Neural cell (in vitro differentiated cells): ENCODE measurements at regions not wholly inside any gene's neighbourhood (a gene's known extent, or its start where the extent isn't known, plus 50 kb on each side); places are given as distances from the start of the nearest gene placed in this dataset.

Experiments
- H2AFZ ChIP-seq: fragments of 200-600, 300-800 bp; sonication (generic), shearing (Covaris generic); 2 replicates; pipeline ENCODE4 v1.6.0; 2014; ENCODE audit warnings: low read depth, mild to moderate bottlenecking, antibody characterized with exemption, low read length, moderate library complexity
- H3F3A ChIP-seq: fragments of 200-600 bp; shearing (Covaris generic); 2 replicates; pipeline ENCODE4 v1.6.1; 2016; ENCODE audit warnings: mild to moderate bottlenecking, moderate library complexity, mixed read lengths, antibody characterized with exemption, low read length; ENCODE audit not compliant: insufficient read depth, poor library complexity, severe bottlenecking
- H3K27ac ChIP-seq: fragments of 200-600, 300-800 bp; sonication (generic), shearing (Covaris generic); 2 replicates; pipeline ENCODE4 v1.5.1; 2014; ENCODE audit warnings: mild to moderate bottlenecking, low read length, moderate library complexity
- H3K27me3 ChIP-seq: fragments of 300-800, 200-600 bp; sonication (generic), shearing (Covaris generic); 2 replicates; pipeline ENCODE4 v1.6.0; 2014; ENCODE audit warnings: mild to moderate bottlenecking, low read depth, low read length, moderate library complexity; ENCODE audit not compliant: insufficient read depth
- H3K36me3 ChIP-seq: fragments of 300-800, 200-600 bp; sonication (generic), shearing (Covaris generic); 2 replicates; pipeline ENCODE4 v1.5.1; 2014; ENCODE audit warnings: mild to moderate bottlenecking, antibody characterized with exemption, low read length, moderate library complexity; ENCODE audit not compliant: insufficient read depth
- H3K4me2 ChIP-seq: fragments of 300-800, 200-600 bp; sonication (generic), shearing (Covaris generic); 2 replicates; pipeline ENCODE4 v1.6.0; 2014; ENCODE audit warnings: mild to moderate bottlenecking, low read length
- H3K4me3 ChIP-seq: fragments of 300-800, 200-600 bp; sonication (generic), shearing (Covaris generic); 2 replicates; pipeline ENCODE4 v1.5.1; 2014; ENCODE audit warnings: mild to moderate bottlenecking, low read length, moderate library complexity
- H3K79me2 ChIP-seq: fragments of 200-600 bp; shearing (Covaris generic); replicated peaks from 2 replicates; pipeline ENCODE4 v1.6.0; 2014; ENCODE audit warnings: mild to moderate bottlenecking, low read length, moderate library complexity; ENCODE audit not compliant: insufficient read depth
- H3K9ac ChIP-seq: fragments of 300-800, 200-600 bp; sonication (generic), shearing (Covaris generic); 2 replicates; pipeline ENCODE4 v1.6.1; 2016; ENCODE audit warnings: mild to moderate bottlenecking, low read length, mixed read lengths
- H3K9me2 ChIP-seq: fragments of 200-600 bp; shearing (Covaris generic); 2 replicates; pipeline ENCODE4 v1.6.1; 2016; ENCODE audit warnings: mild to moderate bottlenecking, low read length, mixed read lengths; ENCODE audit not compliant: insufficient read depth
- H3K9me3 ChIP-seq: fragments of 200-600, 300-800 bp; sonication (generic), shearing (Covaris generic); 2 replicates; pipeline ENCODE4 v1.6.1; 2016; ENCODE audit warnings: mild to moderate bottlenecking, mixed run types, low read length, moderate library complexity, mixed read lengths
- H4K20me1 ChIP-seq: fragments of 200-600 bp; shearing (Covaris generic); 2 replicates; pipeline ENCODE4 v1.6.1; 2016; ENCODE audit warnings: mild to moderate bottlenecking, mixed run types; ENCODE audit not compliant: insufficient read depth
- EP300 ChIP-seq: fragments of 450-650 bp; conservative IDR thresholded peaks from 2 replicates; pipeline ENCODE4 v1.6.1; 2014; ENCODE audit warnings: antibody characterized with exemption, mild to moderate bottlenecking, moderate library complexity; ENCODE audit not compliant: poor library complexity, severe bottlenecking
- EZH2 ChIP-seq: fragments of 200-600, 300-800 bp; shearing (Covaris generic), sonication (generic); IDR thresholded peaks from 2 replicates; pipeline ENCODE4 v1.6.1; 2014; ENCODE audit warnings: antibody characterized with exemption, low read length, borderline replicate concordance, mild to moderate bottlenecking; ENCODE audit not compliant: insufficient read depth, poor library complexity, severe bottlenecking
- MXI1 ChIP-seq: fragments of 450-650 bp; conservative IDR thresholded peaks from 2 replicates; pipeline ENCODE4 v1.6.1; 2014; ENCODE audit warnings: antibody characterized with exemption, mild to moderate bottlenecking; ENCODE audit not compliant: poor library complexity, severe bottlenecking
- POLR2AphosphoS5 ChIP-seq: IDR thresholded peaks from 2 replicates; pipeline ENCODE4 v1.6.1; 2012
- RAD21 ChIP-seq: fragments of 450-650 bp; conservative IDR thresholded peaks from 2 replicates; pipeline ENCODE4 v1.6.1; 2014; ENCODE audit warnings: antibody characterized with exemption, mild to moderate bottlenecking, moderate library complexity
- SMC3 ChIP-seq: fragments of 450-650 bp; conservative IDR thresholded peaks from 2 replicates; pipeline ENCODE4 v1.6.1; 2014; ENCODE audit warnings: antibody characterized with exemption, mild to moderate bottlenecking, moderate library complexity; ENCODE audit not compliant: poor library complexity
- TAF1 ChIP-seq: IDR thresholded peaks from 2 replicates; pipeline ENCODE4 v1.6.1; 2012; ENCODE audit warnings: low read depth
- TF ChIP-seq, protein P1 (sequence below): IDR thresholded peaks from 2 replicates; pipeline ENCODE4 v1.6.1; 2012; ENCODE audit warnings: borderline replicate concordance
- TF ChIP-seq, protein P2 (sequence below): fragments of 450-650 bp; IDR thresholded peaks from 2 replicates; pipeline ENCODE4 v1.5.1; 2014; ENCODE audit warnings: antibody characterized with exemption, mild to moderate bottlenecking, moderate library complexity; ENCODE audit not compliant: poor library complexity, severe bottlenecking

DNA sequence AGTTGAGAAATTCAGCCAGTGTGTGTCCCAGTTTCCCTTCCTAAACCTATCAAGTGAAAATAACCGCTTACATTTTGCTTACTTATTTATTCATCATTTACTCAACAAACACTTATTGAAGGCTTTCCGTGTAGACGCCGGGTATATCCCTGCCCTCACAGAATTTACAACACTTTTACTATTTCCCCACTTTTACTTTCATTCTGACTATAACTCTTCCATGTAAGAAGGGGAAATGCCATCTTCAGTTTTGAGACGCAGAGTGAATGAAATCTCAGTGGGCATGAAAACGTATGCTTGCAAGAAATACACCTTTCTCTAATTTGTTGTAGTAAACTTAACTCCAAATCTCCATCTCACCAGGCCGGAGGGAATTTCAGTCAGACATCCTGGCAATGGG, 251.0 kb upstream of the CHAC2 start:
- H3K36me3 ChIP-seq = no peaks in the 10 kb centered on the region
- TF ChIP-seq EZH2 = no peak
- TF ChIP-seq POLR2AphosphoS5 = no peak
- TF ChIP-seq MXI1 = no peak
- TF ChIP-seq, protein P1, sequence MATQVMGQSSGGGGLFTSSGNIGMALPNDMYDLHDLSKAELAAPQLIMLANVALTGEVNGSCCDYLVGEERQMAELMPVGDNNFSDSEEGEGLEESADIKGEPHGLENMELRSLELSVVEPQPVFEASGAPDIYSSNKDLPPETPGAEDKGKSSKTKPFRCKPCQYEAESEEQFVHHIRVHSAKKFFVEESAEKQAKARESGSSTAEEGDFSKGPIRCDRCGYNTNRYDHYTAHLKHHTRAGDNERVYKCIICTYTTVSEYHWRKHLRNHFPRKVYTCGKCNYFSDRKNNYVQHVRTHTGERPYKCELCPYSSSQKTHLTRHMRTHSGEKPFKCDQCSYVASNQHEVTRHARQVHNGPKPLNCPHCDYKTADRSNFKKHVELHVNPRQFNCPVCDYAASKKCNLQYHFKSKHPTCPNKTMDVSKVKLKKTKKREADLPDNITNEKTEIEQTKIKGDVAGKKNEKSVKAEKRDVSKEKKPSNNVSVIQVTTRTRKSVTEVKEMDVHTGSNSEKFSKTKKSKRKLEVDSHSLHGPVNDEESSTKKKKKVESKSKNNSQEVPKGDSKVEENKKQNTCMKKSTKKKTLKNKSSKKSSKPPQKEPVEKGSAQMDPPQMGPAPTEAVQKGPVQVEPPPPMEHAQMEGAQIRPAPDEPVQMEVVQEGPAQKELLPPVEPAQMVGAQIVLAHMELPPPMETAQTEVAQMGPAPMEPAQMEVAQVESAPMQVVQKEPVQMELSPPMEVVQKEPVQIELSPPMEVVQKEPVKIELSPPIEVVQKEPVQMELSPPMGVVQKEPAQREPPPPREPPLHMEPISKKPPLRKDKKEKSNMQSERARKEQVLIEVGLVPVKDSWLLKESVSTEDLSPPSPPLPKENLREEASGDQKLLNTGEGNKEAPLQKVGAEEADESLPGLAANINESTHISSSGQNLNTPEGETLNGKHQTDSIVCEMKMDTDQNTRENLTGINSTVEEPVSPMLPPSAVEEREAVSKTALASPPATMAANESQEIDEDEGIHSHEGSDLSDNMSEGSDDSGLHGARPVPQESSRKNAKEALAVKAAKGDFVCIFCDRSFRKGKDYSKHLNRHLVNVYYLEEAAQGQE = no peak
- TF ChIP-seq RAD21 = no peak
- no peak for TF ChIP-seq EP300
- no peak for TF ChIP-seq TAF1
- TF ChIP-seq SMC3 = no peak
- TF ChIP-seq, protein P2, sequence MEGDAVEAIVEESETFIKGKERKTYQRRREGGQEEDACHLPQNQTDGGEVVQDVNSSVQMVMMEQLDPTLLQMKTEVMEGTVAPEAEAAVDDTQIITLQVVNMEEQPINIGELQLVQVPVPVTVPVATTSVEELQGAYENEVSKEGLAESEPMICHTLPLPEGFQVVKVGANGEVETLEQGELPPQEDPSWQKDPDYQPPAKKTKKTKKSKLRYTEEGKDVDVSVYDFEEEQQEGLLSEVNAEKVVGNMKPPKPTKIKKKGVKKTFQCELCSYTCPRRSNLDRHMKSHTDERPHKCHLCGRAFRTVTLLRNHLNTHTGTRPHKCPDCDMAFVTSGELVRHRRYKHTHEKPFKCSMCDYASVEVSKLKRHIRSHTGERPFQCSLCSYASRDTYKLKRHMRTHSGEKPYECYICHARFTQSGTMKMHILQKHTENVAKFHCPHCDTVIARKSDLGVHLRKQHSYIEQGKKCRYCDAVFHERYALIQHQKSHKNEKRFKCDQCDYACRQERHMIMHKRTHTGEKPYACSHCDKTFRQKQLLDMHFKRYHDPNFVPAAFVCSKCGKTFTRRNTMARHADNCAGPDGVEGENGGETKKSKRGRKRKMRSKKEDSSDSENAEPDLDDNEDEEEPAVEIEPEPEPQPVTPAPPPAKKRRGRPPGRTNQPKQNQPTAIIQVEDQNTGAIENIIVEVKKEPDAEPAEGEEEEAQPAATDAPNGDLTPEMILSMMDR = no peak
- no peaks in the 10 kb centered on the region for H3K9me3 ChIP-seq
- no peaks in the 10 kb centered on the region for H3K79me2 ChIP-seq
- no peak overlapping the region for H3K27ac ChIP-seq
- no peaks in the 10 kb centered on the region for H3K27me3 ChIP-seq
- no peaks in the 10 kb centered on the region for H3K9me2 ChIP-seq
- H4K20me1 ChIP-seq = no peaks in the 10 kb centered on the region
- H3K4me2 ChIP-seq = no peak overlapping the region
- no peaks in the 10 kb centered on the region for H3F3A ChIP-seq
- H3K9ac ChIP-seq = no peak overlapping the region
- no peak overlapping the region for H3K4me3 ChIP-seq
- H2AFZ ChIP-seq = no peak overlapping the region

DNA sequence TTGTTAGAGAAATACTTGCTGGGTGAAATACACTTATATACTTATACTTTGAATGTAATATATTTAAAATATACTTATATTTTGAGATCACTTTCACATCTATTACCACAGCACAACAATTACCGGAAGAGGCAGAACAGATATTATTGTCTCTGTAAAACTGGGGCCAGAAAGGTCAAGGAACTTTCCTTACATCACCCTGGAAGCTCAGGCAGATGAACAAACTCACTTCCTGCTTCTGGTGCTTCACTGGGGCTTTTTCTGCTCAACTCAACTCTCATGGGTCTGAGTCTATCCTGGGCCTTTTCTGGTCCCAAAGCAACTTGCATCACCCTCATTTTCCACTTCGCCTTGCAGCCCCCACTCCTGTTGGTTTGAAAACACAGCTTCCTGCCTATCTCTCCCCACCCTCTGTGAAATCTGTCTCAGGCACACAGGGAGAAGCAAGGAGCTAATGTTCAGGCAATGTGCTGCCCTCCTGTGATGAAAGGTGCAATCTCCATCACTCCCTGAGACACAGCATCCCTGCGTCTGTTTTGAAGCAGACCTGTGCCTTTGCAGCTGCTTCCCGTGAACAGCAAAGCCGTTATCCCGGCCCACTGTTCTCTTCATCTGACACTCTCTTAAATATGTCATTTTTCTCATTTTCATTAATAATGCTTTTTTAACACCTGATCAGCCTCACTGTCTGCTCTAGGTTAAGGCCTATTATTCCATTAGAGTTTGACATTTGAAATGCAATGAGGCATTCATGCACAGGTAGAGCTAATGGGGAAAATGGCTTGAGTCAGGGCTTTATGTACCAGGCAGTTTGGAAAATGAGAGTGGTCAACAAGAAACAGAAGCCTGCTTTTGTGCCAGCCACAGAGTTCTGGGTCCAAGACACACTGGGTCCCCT, 251.9 kb upstream of the CHAC2 start:
- Histone ChIP-seq H2AFZ (no peak overlapping the region), H3K9me3 (no peaks in the 10 kb centered on the region), H3K9ac (no peak overlapping the region), H3K4me2 (peak overlapping the region; percentile 22), H3K4me3 (peak overlapping the region; percentile 19), H3K27ac (no peak overlapping the region), H3K79me2 (no peaks in the 10 kb centered on the region), H3K9me2 (no peaks in the 10 kb centered on the region), H4K20me1 (no peaks in the 10 kb centered on the region), H3K36me3 (no peaks in the 10 kb centered on the region), H3K27me3 (no peaks in the 10 kb centered on the region), H3F3A (no peaks in the 10 kb centered on the region)
- TF ChIP-seq RAD21 (peak; percentile 81), MXI1 (peak; percentile 15), SMC3 (peak; percentile 78), POLR2AphosphoS5 (peak; percentile 66), TAF1 (no peak), EP300 (peak; percentile 52), EZH2 (no peak)
- TF ChIP-seq, protein P1 = no peak
- TF ChIP-seq, protein P2 = peak; percentile 77
